ENCODE measurements at regions not wholly inside any gene's neighbourhood (a gene's known extent, or its start where the extent isn't known, plus 50 kb on each side); places are given as distances from the start of the nearest gene placed in this dataset.

DNA sequence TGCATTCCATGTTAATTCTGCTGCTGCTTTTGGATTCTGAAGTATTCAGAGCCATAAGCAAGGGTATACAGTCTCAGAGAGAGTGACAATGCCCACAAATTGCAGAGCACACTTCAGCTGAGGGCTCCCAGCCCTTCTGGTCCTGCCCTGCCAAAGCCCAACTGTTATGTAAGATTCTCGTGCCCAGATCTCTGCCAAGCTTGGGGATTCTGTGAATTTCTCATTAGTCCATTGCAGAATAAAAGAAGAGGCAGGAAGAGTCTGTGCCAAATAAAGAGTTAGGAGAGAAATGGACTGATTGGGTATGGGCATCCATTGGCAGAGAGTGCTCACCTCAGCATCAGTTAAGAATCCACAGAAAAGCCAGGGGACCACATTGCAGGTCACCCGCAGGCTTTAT is 112.0 kb upstream of the PNPT1 start:
- TF ChIP-seq, protein P1, sequence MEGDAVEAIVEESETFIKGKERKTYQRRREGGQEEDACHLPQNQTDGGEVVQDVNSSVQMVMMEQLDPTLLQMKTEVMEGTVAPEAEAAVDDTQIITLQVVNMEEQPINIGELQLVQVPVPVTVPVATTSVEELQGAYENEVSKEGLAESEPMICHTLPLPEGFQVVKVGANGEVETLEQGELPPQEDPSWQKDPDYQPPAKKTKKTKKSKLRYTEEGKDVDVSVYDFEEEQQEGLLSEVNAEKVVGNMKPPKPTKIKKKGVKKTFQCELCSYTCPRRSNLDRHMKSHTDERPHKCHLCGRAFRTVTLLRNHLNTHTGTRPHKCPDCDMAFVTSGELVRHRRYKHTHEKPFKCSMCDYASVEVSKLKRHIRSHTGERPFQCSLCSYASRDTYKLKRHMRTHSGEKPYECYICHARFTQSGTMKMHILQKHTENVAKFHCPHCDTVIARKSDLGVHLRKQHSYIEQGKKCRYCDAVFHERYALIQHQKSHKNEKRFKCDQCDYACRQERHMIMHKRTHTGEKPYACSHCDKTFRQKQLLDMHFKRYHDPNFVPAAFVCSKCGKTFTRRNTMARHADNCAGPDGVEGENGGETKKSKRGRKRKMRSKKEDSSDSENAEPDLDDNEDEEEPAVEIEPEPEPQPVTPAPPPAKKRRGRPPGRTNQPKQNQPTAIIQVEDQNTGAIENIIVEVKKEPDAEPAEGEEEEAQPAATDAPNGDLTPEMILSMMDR (IDR thresholded peaks at IDR 0.05; ENCODE audit: low read depth, low read length) = no peak
- TF ChIP-seq POLR2A (IDR thresholded peaks at IDR 0.05; ENCODE audit: extremely low read depth, insufficient read length) = no peak
- TF ChIP-seq, protein P2, sequence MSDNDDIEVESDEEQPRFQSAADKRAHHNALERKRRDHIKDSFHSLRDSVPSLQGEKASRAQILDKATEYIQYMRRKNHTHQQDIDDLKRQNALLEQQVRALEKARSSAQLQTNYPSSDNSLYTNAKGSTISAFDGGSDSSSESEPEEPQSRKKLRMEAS (IDR thresholded peaks at IDR 0.05; ENCODE audit: low read depth, low read length) = no peak
